WERI-Rb-1 (cell line): ENCODE measurements at regions not wholly inside any gene's neighbourhood (a gene's known extent, or its start where the extent isn't known, plus 50 kb on each side); places are given as distances from the start of the nearest gene placed in this dataset.

ENCODE experiments used
- DNase-seq: peaks from one replicate; pipeline ENCODE4 v3.0.0-alpha.2; 2020
- H3K27ac ChIP-seq: fragments of 250-450 bp; sonication (Bioruptor Pico); 2 replicates; pipeline ENCODE4 v1.5.1; 2020; ENCODE audit warnings: mild to moderate bottlenecking, moderate library complexity
- H3K27me3 ChIP-seq: fragments of 250-450 bp; sonication (Bioruptor Pico); 2 replicates; pipeline ENCODE4 v1.5.1; 2021; ENCODE audit warnings: mild to moderate bottlenecking, low read depth, moderate library complexity; ENCODE audit not compliant: insufficient read depth, severe bottlenecking
- H3K36me3 ChIP-seq: fragments of 250-450 bp; sonication (Bioruptor Pico); 2 replicates; pipeline ENCODE4 v1.5.1; 2020; ENCODE audit warnings: mild to moderate bottlenecking, moderate library complexity
- H3K4me3 ChIP-seq: 2 replicates; pipeline ENCODE4 v1.5.1; 2011; ENCODE audit warnings: low read depth, mild to moderate bottlenecking, control low read depth, low read length
- H3K9me3 ChIP-seq: fragments of 250-450 bp; sonication (Bioruptor Pico); 2 replicates; pipeline ENCODE4 v1.5.1; 2021; ENCODE audit warnings: mild to moderate bottlenecking, moderate library complexity; ENCODE audit not compliant: severe bottlenecking
- TF ChIP-seq, protein P1 (sequence below): IDR thresholded peaks from 2 replicates; pipeline ENCODE4 v1.5.1; 2011; ENCODE audit warnings: low read depth, mild to moderate bottlenecking, control low read depth, inconsistent platforms, low read length

DNA sequence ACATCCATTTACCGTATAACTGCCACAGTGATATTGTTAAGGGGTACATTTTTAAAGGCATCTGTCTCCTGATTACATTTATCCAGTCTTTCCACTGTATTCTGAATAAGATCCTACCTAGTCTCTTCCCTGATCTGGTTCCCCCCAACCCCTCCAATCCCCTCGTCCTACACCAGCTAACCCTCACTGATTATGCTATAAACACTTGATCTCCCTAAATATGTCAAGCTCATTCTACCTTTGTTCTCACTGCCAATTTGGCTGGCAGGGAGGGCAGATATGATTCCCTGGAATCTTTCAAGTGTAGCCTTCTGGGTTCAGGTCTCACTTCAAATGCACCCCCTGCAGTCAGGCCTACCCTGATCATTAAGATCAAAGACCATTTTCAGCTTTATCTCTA lies 1379.8 kb upstream of the MIR17HG start:
- Histone ChIP-seq H3K27ac (no peak overlapping the region), H3K27me3 (no peaks in the 10 kb centered on the region), H3K36me3 (no peaks in the 10 kb centered on the region), H3K9me3 (no peaks in the 10 kb centered on the region), H3K4me3 (no peak overlapping the region)
- TF ChIP-seq, protein P1, sequence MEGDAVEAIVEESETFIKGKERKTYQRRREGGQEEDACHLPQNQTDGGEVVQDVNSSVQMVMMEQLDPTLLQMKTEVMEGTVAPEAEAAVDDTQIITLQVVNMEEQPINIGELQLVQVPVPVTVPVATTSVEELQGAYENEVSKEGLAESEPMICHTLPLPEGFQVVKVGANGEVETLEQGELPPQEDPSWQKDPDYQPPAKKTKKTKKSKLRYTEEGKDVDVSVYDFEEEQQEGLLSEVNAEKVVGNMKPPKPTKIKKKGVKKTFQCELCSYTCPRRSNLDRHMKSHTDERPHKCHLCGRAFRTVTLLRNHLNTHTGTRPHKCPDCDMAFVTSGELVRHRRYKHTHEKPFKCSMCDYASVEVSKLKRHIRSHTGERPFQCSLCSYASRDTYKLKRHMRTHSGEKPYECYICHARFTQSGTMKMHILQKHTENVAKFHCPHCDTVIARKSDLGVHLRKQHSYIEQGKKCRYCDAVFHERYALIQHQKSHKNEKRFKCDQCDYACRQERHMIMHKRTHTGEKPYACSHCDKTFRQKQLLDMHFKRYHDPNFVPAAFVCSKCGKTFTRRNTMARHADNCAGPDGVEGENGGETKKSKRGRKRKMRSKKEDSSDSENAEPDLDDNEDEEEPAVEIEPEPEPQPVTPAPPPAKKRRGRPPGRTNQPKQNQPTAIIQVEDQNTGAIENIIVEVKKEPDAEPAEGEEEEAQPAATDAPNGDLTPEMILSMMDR = no peak
- no peak for DNase-seq

DNA sequence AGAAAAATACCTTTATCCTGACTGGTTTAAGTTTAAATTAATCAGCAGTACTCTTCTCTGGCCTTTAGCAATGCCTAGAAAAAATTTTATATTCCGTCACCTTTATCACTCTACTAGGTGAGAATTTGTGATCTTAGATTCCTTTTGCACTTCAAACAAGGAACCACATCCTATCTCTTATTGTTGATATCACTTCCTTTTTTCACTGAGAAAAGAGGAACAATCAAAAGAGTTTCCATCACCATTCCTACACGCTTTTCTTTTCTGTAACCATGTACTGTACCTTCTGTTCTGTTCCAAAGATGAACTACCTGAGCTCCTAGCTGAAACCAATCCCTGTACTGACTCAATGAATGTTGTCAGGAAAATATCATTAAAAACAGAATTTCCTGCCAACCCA lies 1379.0 kb upstream of the MIR17HG start:
- DNase-seq = no peak
- Histone ChIP-seq H3K27me3 (no peaks in the 10 kb centered on the region), H3K36me3 (no peaks in the 10 kb centered on the region), H3K27ac (no peak overlapping the region), H3K9me3 (no peaks in the 10 kb centered on the region), H3K4me3 (no peak overlapping the region)
- TF ChIP-seq, protein P1 = no peak

GRCh38 chr13:89970353-89970709 lies 1377.2 kb upstream of the MIR17HG start:
- DNase-seq = no peak
- TF ChIP-seq, protein P1 = no peak
- H3K36me3 ChIP-seq = no peaks in the 10 kb centered on the region

GRCh38 chr13:89977203-89977602 lies 1370.3 kb upstream of the MIR17HG start:
- no peak overlapping the region for H3K27ac ChIP-seq
- H3K36me3 ChIP-seq = no peaks in the 10 kb centered on the region
- TF ChIP-seq, protein P1 = no peak
- no peak overlapping the region for H3K4me3 ChIP-seq
- no peaks in the 10 kb centered on the region for H3K27me3 ChIP-seq
- H3K9me3 ChIP-seq = no peaks in the 10 kb centered on the region
- DNase-seq = no peak

More at GRCh38 chr13:89970353-89970709, 1377.2 kb upstream of the MIR17HG start:
- H3K27ac ChIP-seq = no peak overlapping the region
- H3K27me3 ChIP-seq = no peaks in the 10 kb centered on the region
- H3K9me3 ChIP-seq = no peaks in the 10 kb centered on the region
- H3K4me3 ChIP-seq = no peak overlapping the region

GRCh38 chr13:89980896-89981295 lies 1366.6 kb upstream of the MIR17HG start:
- no peak overlapping the region for H3K27ac ChIP-seq

More at GRCh38 chr13:89980896-89981295, 1366.6 kb upstream of the MIR17HG start:
- Histone ChIP-seq H3K36me3 (no peaks in the 10 kb centered on the region), H3K4me3 (no peak overlapping the region), H3K9me3 (no peaks in the 10 kb centered on the region), H3K27me3 (no peaks in the 10 kb centered on the region)
- TF ChIP-seq, protein P1 = no peak
- no peak for DNase-seq
